BE2C (cell line): ENCODE measurements at regions not wholly inside any gene's neighbourhood (a gene's known extent, or its start where the extent isn't known, plus 50 kb on each side); places are given as distances from the start of the nearest gene placed in this dataset.

Experiments used
- DNase-seq: peaks from one replicate; pipeline ENCODE4 v3.0.0-alpha.2; 2020
- H3K27me3 ChIP-seq: fragments of 250-450 bp; sonication (Bioruptor Pico); 2 replicates; pipeline ENCODE4 v1.5.1; 2020; ENCODE audit warnings: mild to moderate bottlenecking
- H3K36me3 ChIP-seq: fragments of 250-450 bp; sonication (Bioruptor Pico); 2 replicates; pipeline ENCODE4 v1.5.1; 2020; ENCODE audit warnings: mild to moderate bottlenecking
- H3K4me1 ChIP-seq: fragments of 250-450 bp; sonication (Bioruptor Pico); 2 replicates; pipeline ENCODE4 v1.5.1; 2020
- H3K4me3 ChIP-seq: 2 replicates; pipeline ENCODE4 v1.5.1; 2011; ENCODE audit warnings: low read depth, low read length
- H3K9me3 ChIP-seq: fragments of 250-450 bp; sonication (Bioruptor Pico); 2 replicates; pipeline ENCODE4 v1.5.1; 2020
- TF ChIP-seq, protein P1 (sequence below): IDR thresholded peaks from 2 replicates; pipeline ENCODE4 v1.5.1; 2012; ENCODE audit warnings: mild to moderate bottlenecking, low read depth, low read length

DNA sequence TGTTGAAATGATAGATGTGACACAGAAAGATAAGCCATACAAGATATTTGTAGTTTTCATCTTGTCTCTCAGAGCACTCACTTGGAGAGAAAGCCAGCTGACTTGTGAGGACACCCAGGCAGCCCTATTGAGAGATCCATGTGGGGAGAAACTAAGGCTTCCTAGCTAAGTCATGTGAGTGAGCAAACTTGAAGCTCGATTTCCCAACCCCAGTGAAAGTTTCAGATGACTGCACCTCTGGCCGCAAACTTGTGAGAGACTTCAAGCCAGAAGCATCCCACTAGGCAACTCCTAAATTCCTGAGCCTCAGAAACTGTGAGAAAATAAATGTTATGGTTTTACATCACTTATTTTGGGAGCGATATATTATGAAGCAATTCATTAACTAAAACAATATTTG, 832.3 kb downstream of the LTN1 start:
- TF ChIP-seq, protein P1, sequence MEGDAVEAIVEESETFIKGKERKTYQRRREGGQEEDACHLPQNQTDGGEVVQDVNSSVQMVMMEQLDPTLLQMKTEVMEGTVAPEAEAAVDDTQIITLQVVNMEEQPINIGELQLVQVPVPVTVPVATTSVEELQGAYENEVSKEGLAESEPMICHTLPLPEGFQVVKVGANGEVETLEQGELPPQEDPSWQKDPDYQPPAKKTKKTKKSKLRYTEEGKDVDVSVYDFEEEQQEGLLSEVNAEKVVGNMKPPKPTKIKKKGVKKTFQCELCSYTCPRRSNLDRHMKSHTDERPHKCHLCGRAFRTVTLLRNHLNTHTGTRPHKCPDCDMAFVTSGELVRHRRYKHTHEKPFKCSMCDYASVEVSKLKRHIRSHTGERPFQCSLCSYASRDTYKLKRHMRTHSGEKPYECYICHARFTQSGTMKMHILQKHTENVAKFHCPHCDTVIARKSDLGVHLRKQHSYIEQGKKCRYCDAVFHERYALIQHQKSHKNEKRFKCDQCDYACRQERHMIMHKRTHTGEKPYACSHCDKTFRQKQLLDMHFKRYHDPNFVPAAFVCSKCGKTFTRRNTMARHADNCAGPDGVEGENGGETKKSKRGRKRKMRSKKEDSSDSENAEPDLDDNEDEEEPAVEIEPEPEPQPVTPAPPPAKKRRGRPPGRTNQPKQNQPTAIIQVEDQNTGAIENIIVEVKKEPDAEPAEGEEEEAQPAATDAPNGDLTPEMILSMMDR = no peak

GRCh38 chr21:28159396-28159795, 833.3 kb downstream of the LTN1 start:
- Histone ChIP-seq H3K9me3 (no peaks in the 10 kb centered on the region), H3K27me3 (no peaks in the 10 kb centered on the region), H3K4me1 (peaks cover 3% of the 10 kb centered on the region), H3K36me3 (peaks cover 7% of the 10 kb centered on the region; the same call in 1 of the 2 replicates), H3K4me3 (no peak overlapping the region)
- no peak for DNase-seq
- TF ChIP-seq, protein P1 = no peak

More for the DNA sequence above, 832.3 kb downstream of the LTN1 start:
- no peak for DNase-seq
- H3K4me1 ChIP-seq = no peaks in the 10 kb centered on the region; the same call in 1 of the 2 replicates
- no peaks in the 10 kb centered on the region for H3K9me3 ChIP-seq
- no peak overlapping the region for H3K4me3 ChIP-seq
- peaks cover 7% of the 10 kb centered on the region; the same call in 1 of the 2 replicates for H3K36me3 ChIP-seq
- no peaks in the 10 kb centered on the region for H3K27me3 ChIP-seq

- peaks cover 3% of the 10 kb centered on the region for H3K4me1 ChIP-seq
- no peaks in the 10 kb centered on the region for H3K27me3 ChIP-seq
- DNase-seq = no peak
- H3K4me3 ChIP-seq = no peak overlapping the region
- H3K9me3 ChIP-seq = no peaks in the 10 kb centered on the region
- peaks cover 7% of the 10 kb centered on the region; the same call in 1 of the 2 replicates for H3K36me3 ChIP-seq
- TF ChIP-seq, protein P1 = no peak
Measured at GRCh38 chr21:28156590-28156989, 836.1 kb downstream of the LTN1 start.

DNA sequence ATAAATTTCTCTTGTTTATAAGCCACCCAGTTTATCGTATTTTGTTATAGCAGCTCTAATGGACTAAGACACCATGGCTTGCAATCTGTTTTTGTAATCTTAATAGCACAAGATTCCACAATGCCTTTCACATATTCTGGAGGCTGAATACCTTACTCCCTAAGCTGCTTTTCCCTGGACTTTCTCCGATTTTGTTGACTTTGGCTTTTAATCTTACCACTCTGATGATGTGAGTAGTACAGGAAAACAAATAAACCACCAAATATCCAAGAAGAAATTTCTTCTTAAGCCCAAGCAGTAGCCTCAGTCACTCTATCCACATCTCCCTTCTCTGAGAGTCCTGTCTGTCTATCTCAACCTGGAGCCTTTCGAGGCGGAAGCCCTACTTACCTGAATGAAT, 838.6 kb downstream of the LTN1 start:
- peaks cover 4% of the 10 kb centered on the region; the same call in 1 of the 2 replicates for H3K36me3 ChIP-seq
- peaks cover 3% of the 10 kb centered on the region for H3K4me1 ChIP-seq
- H3K27me3 ChIP-seq = no peaks in the 10 kb centered on the region
- TF ChIP-seq, protein P1 = no peak
- H3K9me3 ChIP-seq = no peaks in the 10 kb centered on the region
- H3K4me3 ChIP-seq = no peak overlapping the region
- DNase-seq = no peak

DNA sequence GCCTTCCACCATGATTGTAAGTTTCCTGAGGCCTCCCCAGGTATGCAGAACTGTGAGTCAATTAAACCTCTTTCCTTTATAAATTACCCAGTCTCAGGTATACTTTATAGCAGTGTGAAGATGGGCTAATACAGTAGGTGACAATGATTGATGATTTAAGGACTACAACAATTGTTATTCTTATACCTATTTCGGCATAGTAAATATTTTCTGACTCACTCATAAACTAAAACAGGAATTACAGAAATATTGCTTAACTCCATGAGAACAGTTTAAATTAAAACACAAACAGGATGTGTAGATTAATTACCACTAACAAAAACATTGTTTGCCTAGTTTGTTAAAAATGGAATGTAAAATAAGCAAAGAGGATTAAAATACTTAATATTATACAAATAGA, 839.9 kb downstream of the LTN1 start:
- no peak for DNase-seq

DNA sequence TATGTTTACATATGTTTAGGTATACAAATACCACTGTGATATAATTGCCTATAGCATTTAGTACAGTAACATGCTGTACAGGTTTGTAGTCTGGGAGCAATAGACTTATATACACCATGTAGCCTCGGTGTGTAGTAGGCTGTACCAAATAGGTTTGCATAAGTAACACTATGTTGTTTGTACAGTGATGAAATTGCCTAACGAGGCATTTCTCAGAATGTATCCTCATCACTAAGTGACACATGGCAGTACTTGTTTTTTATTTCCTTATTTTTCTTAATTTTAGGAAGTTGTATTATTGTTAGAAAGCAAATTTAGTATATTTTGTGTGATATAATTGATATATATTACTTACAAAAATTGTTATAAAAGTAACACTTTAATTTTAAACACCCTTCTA, 840.9 kb downstream of the LTN1 start:
- TF ChIP-seq, protein P1 = no peak
- no peak for DNase-seq
- no peaks in the 10 kb centered on the region for H3K9me3 ChIP-seq

More for the DNA sequence above, 839.9 kb downstream of the LTN1 start:
- Histone ChIP-seq H3K9me3 (no peaks in the 10 kb centered on the region), H3K27me3 (no peaks in the 10 kb centered on the region), H3K36me3 (peaks cover 2% of the 10 kb centered on the region; the same call in 1 of the 2 replicates), H3K4me3 (no peak overlapping the region), H3K4me1 (peaks cover 9% of the 10 kb centered on the region)
- TF ChIP-seq, protein P1 = no peak

More for the DNA sequence above, 840.9 kb downstream of the LTN1 start:
- H3K36me3 ChIP-seq = no peaks in the 10 kb centered on the region; the same call in 1 of the 2 replicates
- no peaks in the 10 kb centered on the region for H3K27me3 ChIP-seq
- H3K4me1 ChIP-seq = peaks cover 9% of the 10 kb centered on the region
- H3K4me3 ChIP-seq = no peak overlapping the region
